Keratinocyte (primary cell): ENCODE measurements at regions not wholly inside any gene's neighbourhood (a gene's known extent, or its start where the extent isn't known, plus 50 kb on each side); places are given as distances from the start of the nearest gene placed in this dataset.

Experiments used
- DNase-seq: peaks from one replicate; pipeline ENCODE4 v3.0.0-alpha.2; 2011; ENCODE audit warnings: low read depth, missing footprints, low spot score
- FAIRE-seq: peaks from 2 replicates; lab custom pipeline; 2011; peaks lifted over from hg19 to GRCh38; lab: Jason Lieb, UNC
- H2AFZ ChIP-seq: 2 replicates; pipeline ENCODE4 v1.6.0; 2012; ENCODE audit warnings: low read length, control low read depth, inconsistent platforms; ENCODE audit not compliant: control insufficient read depth
- H3K27ac ChIP-seq: 2 replicates; pipeline ENCODE4 v1.5.1; 2011; ENCODE audit warnings: low read length; ENCODE audit not compliant: control insufficient read depth, insufficient read depth
- H3K27me3 ChIP-seq: 3 replicates; pipeline ENCODE4 v1.6.0; 2011; ENCODE audit warnings: low read length; ENCODE audit not compliant: control insufficient read depth, insufficient read depth; ENCODE audit errors: extremely low read depth
- H3K36me3 ChIP-seq, 2 experiments: 2 replicates in 1 of 2; 3 replicates in 1 of 2; pipeline ENCODE4 v1.5.1; 2011; ENCODE audit warnings: low read length in 2 of 2, mild to moderate bottlenecking in 1 of 2; ENCODE audit not compliant: control insufficient read depth in 2 of 2, insufficient read depth in 2 of 2; ENCODE audit errors: extremely low read depth in 1 of 2
- H3K4me1 ChIP-seq: 3 replicates; pipeline ENCODE4 v1.5.1; 2011; ENCODE audit warnings: low read length; ENCODE audit not compliant: control insufficient read depth, insufficient read depth; ENCODE audit errors: extremely low read depth
- H3K4me2 ChIP-seq: 3 replicates; pipeline ENCODE4 v1.6.0; 2011; ENCODE audit warnings: low read depth, low read length; ENCODE audit not compliant: control insufficient read depth, insufficient read depth; ENCODE audit errors: extremely low read depth
- H3K4me3 ChIP-seq, 3 experiments: fragments of 200-600 bp in 1 of 3; sonication (generic) in 1 of 3; 2 replicates in 2 of 3; 3 replicates in 1 of 3; pipeline ENCODE4 v1.5.1; 2011 to 2016; ENCODE audit warnings: low read length in 3 of 3, mild to moderate bottlenecking in 3 of 3, control low read depth in 2 of 3, inconsistent platforms in 1 of 3, low read depth in 1 of 3, mixed read lengths in 1 of 3, mixed run types in 1 of 3, moderate library complexity in 1 of 3; ENCODE audit not compliant: control insufficient read depth in 2 of 3, insufficient read depth in 2 of 3; ENCODE audit errors: extremely low read depth in 1 of 3
- H3K79me2 ChIP-seq: 2 replicates; pipeline ENCODE4 v1.6.0; 2012; ENCODE audit warnings: low read length; ENCODE audit not compliant: control insufficient read depth, insufficient read depth
- H3K9ac ChIP-seq: 3 replicates; pipeline ENCODE4 v1.6.0; 2011; ENCODE audit warnings: low read length; ENCODE audit not compliant: control insufficient read depth, insufficient read depth; ENCODE audit errors: extremely low read depth
- H3K9me1 ChIP-seq: 3 replicates; pipeline ENCODE4 v1.6.0; 2011; ENCODE audit warnings: low read length; ENCODE audit not compliant: control insufficient read depth, insufficient read depth; ENCODE audit errors: extremely low read depth
- H3K9me3 ChIP-seq: 2 replicates; pipeline ENCODE4 v1.5.1; 2012; ENCODE audit warnings: low read depth, low read length; ENCODE audit not compliant: control insufficient read depth
- H4K20me1 ChIP-seq: 3 replicates; pipeline ENCODE4 v1.6.0; 2011; ENCODE audit warnings: low read length; ENCODE audit not compliant: control insufficient read depth, insufficient read depth; ENCODE audit errors: extremely low read depth
- CTCF ChIP-seq, 3 experiments: IDR thresholded peaks in 1 of 3; conservative IDR thresholded peaks in 1 of 3; optimal IDR thresholded peaks in 1 of 3; 2 replicates in 2 of 3; 3 replicates in 1 of 3; pipeline versions ENCODE3 to v1.5.1; 2011; ENCODE audit warnings: low read length in 3 of 3, mild to moderate bottlenecking in 3 of 3, moderate library complexity in 2 of 3, control low read depth in 1 of 3, inconsistent platforms in 1 of 3; ENCODE audit not compliant: insufficient read depth in 2 of 3; ENCODE audit errors: extremely low read depth in 1 of 3
- EZH2 ChIP-seq: IDR thresholded peaks from one replicate; pipeline ENCODE4 v1.6.1; 2012; ENCODE audit warnings: inconsistent platforms, mild to moderate bottlenecking, low read length, moderate library complexity
- dilution Hi-C: fragments of 300-500 bp; cut with MboI; formaldehyde crosslinking; loops from one replicate; pipeline ENCODE4 v1.7.0; 2020; ENCODE audit warnings: low sequenced_read_pairs; ENCODE audit not compliant: extremely low pct_ligation_motif_present

GRCh38 chr2:177042311-177042710 is 170.3 kb upstream of the HNRNPA3 start:
- Histone ChIP-seq H4K20me1 (no peaks in the 10 kb centered on the region), H3K36me3 (no peaks in the 10 kb centered on the region), H3K9ac (no peak overlapping the region), H3K9me1 (no peaks in the 10 kb centered on the region), H3K27me3 (peaks cover 7% of the 10 kb centered on the region), H3K27ac (no peak overlapping the region), H3K4me3 (no peak overlapping the region), H3K4me2 (no peak overlapping the region), H2AFZ (no peak overlapping the region), H3K9me3 (no peaks in the 10 kb centered on the region), H3K4me1 (no peaks in the 10 kb centered on the region), H3K79me2 (no peaks in the 10 kb centered on the region)
- dilution Hi-C loops, result no loop called here
- DNase-seq (no peak), FAIRE-seq (no peak)
- TF ChIP-seq EZH2 (no peak), CTCF (optimal IDR thresholded peaks at IDR 0.05 in 1 of 3, IDR thresholded peaks at IDR 0.05 in 1 of 3, conservative IDR thresholded peaks at IDR 0.05 in 1 of 3; ENCODE audit: extremely low read depth in 1 of 3, insufficient read depth in 2 of 3, low read length in 3 of 3) (no peak)

- TF ChIP-seq CTCF (optimal IDR thresholded peaks at IDR 0.05 in 1 of 3, IDR thresholded peaks at IDR 0.05 in 1 of 3, conservative IDR thresholded peaks at IDR 0.05 in 1 of 3; ENCODE audit: extremely low read depth in 1 of 3, insufficient read depth in 2 of 3, low read length in 3 of 3), result no peak
- TF ChIP-seq EZH2, result no peak
- Histone ChIP-seq H3K4me1 (no peaks in the 10 kb centered on the region), H3K9me3 (no peaks in the 10 kb centered on the region), H4K20me1 (no peaks in the 10 kb centered on the region), H2AFZ (no peak overlapping the region), H3K27ac (no peak overlapping the region), H3K9me1 (no peaks in the 10 kb centered on the region), H3K27me3 (no peaks in the 10 kb centered on the region), H3K4me3 (no peak overlapping the region), H3K36me3 (no peaks in the 10 kb centered on the region), H3K79me2 (no peaks in the 10 kb centered on the region), H3K4me2 (no peak overlapping the region), H3K9ac (no peak overlapping the region)
- FAIRE-seq (no peak), DNase-seq (no peak)
- dilution Hi-C loops, result no loop called here
Observed at GRCh38 chr2:177044671-177045070, 167.9 kb upstream of the HNRNPA3 start.
